ENCODE measurements at regions not wholly inside any gene's neighbourhood (a gene's known extent, or its start where the extent isn't known, plus 50 kb on each side); places are given as distances from the start of the nearest gene placed in this dataset.

GRCh38 chr1:189158155-189158554 is 1319.5 kb downstream of the BRINP3 start:
- H3K27me3 Mint-ChIP-seq, result no peaks in the 10 kb centered on the region
- CTCF ChIA-PET, result no interaction called here
- H3K27ac ChIP-seq (ENCODE audit: low read depth, low read length), result no peak overlapping the region
- no peaks in the 10 kb centered on the region for H3K4me1 Mint-ChIP-seq
- no peaks in the 10 kb centered on the region for H3K4me1 ChIP-seq (ENCODE audit: insufficient read depth, low read length)
- no peaks in the 10 kb centered on the region for H3K27me3 ChIP-seq (ENCODE audit: insufficient read depth, low read length, poor library complexity, severe bottlenecking)
- no peak overlapping the region for H3K27ac Mint-ChIP-seq
- POLR2A ChIA-PET, result no interaction called here
- H3K36me3 Mint-ChIP-seq, result no peaks in the 10 kb centered on the region
- H3K9me3 Mint-ChIP-seq, result peaks cover under 1 to 17% (median 14%) of the 10 kb centered on the region in 5 donors
- H3K36me3 ChIP-seq (ENCODE audit: insufficient read depth, low read length), result no peaks in the 10 kb centered on the region
- H3K4me3 Mint-ChIP-seq, result no peak overlapping the region
- no peaks in the 10 kb centered on the region for H3K9me3 ChIP-seq (ENCODE audit: low read length)
- H3K4me3 ChIP-seq (ENCODE audit: low read length), result no peak overlapping the region
- DNase-seq, result no peak

DNA sequence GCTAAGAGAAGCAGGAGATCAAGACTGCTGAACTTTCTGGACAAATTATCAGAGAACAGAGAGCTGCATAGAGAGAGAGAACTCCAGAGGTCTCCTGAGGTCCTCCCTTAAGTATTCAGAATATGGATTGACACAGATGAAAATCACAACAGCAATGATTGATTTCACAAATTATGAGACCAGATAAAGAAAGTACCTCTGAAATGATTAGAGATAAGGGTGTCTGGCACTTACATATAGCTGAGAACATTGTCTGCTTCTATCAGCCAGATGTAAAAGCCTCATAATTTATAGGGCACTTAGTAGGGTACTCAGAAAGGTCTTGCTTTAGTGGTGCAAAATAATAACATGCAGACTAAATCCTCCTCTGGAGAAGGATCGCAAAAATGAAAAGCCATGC is 1301.8 kb downstream of the BRINP3 start:
- H3K9me3 Mint-ChIP-seq, result peaks cover 2 to 23% (median 14%) of the 10 kb centered on the region in 5 donors
- H3K36me3 Mint-ChIP-seq, result no peaks in the 10 kb centered on the region
- no peak overlapping the region for H3K27ac Mint-ChIP-seq
- no peak overlapping the region for H3K27ac ChIP-seq (ENCODE audit: low read depth, low read length)
- ChIA-PET POLR2A (no interaction called here), CTCF (no interaction called here)
- H3K27me3 ChIP-seq (ENCODE audit: insufficient read depth, low read length, poor library complexity, severe bottlenecking), result no peaks in the 10 kb centered on the region
- no peak for DNase-seq
- H3K4me1 Mint-ChIP-seq, result no peaks in the 10 kb centered on the region
- no peaks in the 10 kb centered on the region for H3K9me3 ChIP-seq (ENCODE audit: low read length)
- H3K27me3 Mint-ChIP-seq, result no peaks in the 10 kb centered on the region
- no peaks in the 10 kb centered on the region for H3K36me3 ChIP-seq (ENCODE audit: insufficient read depth, low read length)
- H3K4me3 Mint-ChIP-seq, result no peak overlapping the region
- H3K4me3 ChIP-seq (ENCODE audit: low read length), result no peak overlapping the region
- no peaks in the 10 kb centered on the region for H3K4me1 ChIP-seq (ENCODE audit: insufficient read depth, low read length)

- peaks cover 0 to 19% (median 7%) of the 10 kb centered on the region in 5 donors for H3K9me3 Mint-ChIP-seq
- Histone ChIP-seq H3K36me3 (ENCODE audit: insufficient read depth, low read length) (no peaks in the 10 kb centered on the region), H3K4me3 (ENCODE audit: low read length) (no peak overlapping the region), H3K27me3 (ENCODE audit: insufficient read depth, low read length, poor library complexity, severe bottlenecking) (no peaks in the 10 kb centered on the region), H3K4me1 (ENCODE audit: insufficient read depth, low read length) (no peaks in the 10 kb centered on the region), H3K27ac (ENCODE audit: low read depth, low read length) (no peak overlapping the region), H3K9me3 (ENCODE audit: low read length) (no peaks in the 10 kb centered on the region)
- H3K27me3 Mint-ChIP-seq, result no peaks in the 10 kb centered on the region
- ChIA-PET CTCF (no interaction called here), POLR2A (no interaction called here)
- no peaks in the 10 kb centered on the region for H3K4me1 Mint-ChIP-seq
- H3K27ac Mint-ChIP-seq, result no peak overlapping the region
- H3K36me3 Mint-ChIP-seq, result no peaks in the 10 kb centered on the region
- no peak for DNase-seq
- no peak overlapping the region for H3K4me3 Mint-ChIP-seq
Measured at GRCh38 chr1:189180057-189180456, 1297.6 kb downstream of the BRINP3 start.

DNA sequence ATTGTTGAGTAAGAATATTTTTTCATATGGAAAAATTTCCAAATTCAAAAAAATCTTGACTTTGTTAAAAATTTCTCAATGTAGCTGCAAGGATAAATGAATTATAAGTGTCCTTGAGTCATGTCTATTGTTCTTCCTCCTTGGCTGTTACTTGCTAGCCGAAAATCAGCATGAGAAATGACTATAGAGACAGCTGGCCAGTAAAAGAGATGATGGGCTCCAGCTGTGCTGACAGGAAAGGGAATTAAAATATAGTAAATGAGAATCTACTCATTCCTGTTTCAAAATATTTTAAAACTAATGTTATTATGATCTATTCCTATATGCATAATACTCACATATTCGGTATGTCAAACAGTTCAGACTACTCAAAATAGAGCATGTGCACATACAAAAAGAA is 1292.6 kb downstream of the BRINP3 start:
- ChIA-PET POLR2A (no interaction called here), CTCF (no interaction called here)
- Mint-ChIP-seq H3K4me3 (no peak overlapping the region), H3K4me1 (no peaks in the 10 kb centered on the region), H3K9me3 (peaks cover 0 to 27% (median 5%) of the 10 kb centered on the region in 5 donors), H3K27me3 (no peaks in the 10 kb centered on the region), H3K36me3 (no peaks in the 10 kb centered on the region), H3K27ac (no peak overlapping the region)
- Histone ChIP-seq H3K9me3 (ENCODE audit: low read length) (no peaks in the 10 kb centered on the region), H3K4me1 (ENCODE audit: insufficient read depth, low read length) (no peaks in the 10 kb centered on the region), H3K4me3 (ENCODE audit: low read length) (no peak overlapping the region), H3K27ac (ENCODE audit: low read depth, low read length) (no peak overlapping the region), H3K36me3 (ENCODE audit: insufficient read depth, low read length) (no peaks in the 10 kb centered on the region), H3K27me3 (ENCODE audit: insufficient read depth, low read length, poor library complexity, severe bottlenecking) (no peaks in the 10 kb centered on the region)
- DNase-seq, result no peak

- ChIA-PET POLR2A (no interaction called here), CTCF (no interaction called here)
- no peak for DNase-seq
- Mint-ChIP-seq H3K27ac (no peak overlapping the region), H3K9me3 (peaks cover 0 to 8% (median 5%) of the 10 kb centered on the region in 5 donors), H3K4me1 (no peaks in the 10 kb centered on the region), H3K27me3 (no peaks in the 10 kb centered on the region), H3K4me3 (no peak overlapping the region), H3K36me3 (no peaks in the 10 kb centered on the region)
- H3K36me3 ChIP-seq (ENCODE audit: insufficient read depth, low read length), result no peaks in the 10 kb centered on the region
- H3K4me3 ChIP-seq (ENCODE audit: low read length), result no peak overlapping the region
- no peaks in the 10 kb centered on the region for H3K9me3 ChIP-seq (ENCODE audit: low read length)
- H3K27ac ChIP-seq (ENCODE audit: low read depth, low read length), result no peak overlapping the region
- H3K27me3 ChIP-seq (ENCODE audit: insufficient read depth, low read length, poor library complexity, severe bottlenecking), result no peaks in the 10 kb centered on the region
- H3K4me1 ChIP-seq (ENCODE audit: insufficient read depth, low read length), result no peaks in the 10 kb centered on the region
Measured at GRCh38 chr1:189192741-189193520, 1284.7 kb downstream of the BRINP3 start.

DNA sequence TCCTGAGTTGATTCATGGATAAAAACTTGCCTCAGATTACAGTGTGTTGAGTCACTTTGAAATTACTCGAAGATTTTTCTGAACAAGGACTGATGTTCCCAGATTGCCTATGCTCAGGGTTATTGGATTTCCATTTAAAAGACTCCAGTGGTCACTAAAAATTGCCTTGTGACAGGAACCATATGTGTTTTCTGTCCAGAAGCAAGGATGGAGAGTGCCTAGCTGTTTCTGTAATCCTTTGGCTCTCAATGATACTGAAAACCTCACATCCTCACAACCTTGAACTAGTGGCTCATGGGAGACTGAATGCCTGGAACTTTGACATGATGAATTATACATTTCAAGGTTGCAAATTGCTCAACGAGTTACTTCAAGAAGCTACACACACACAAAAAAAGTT is 1271.8 kb downstream of the BRINP3 start:
- DNase-seq, result no peak
- CTCF ChIA-PET, result no interaction called here
- no peak overlapping the region for H3K27ac ChIP-seq (ENCODE audit: low read depth, low read length)
- no peaks in the 10 kb centered on the region for H3K9me3 ChIP-seq (ENCODE audit: low read length)
- H3K4me1 Mint-ChIP-seq, result no peaks in the 10 kb centered on the region
- no peaks in the 10 kb centered on the region for H3K4me1 ChIP-seq (ENCODE audit: insufficient read depth, low read length)
- POLR2A ChIA-PET, result no interaction called here
- H3K27ac Mint-ChIP-seq, result no peak overlapping the region
- H3K9me3 Mint-ChIP-seq, result peaks cover 5 to 22% (median 14%) of the 10 kb centered on the region in 5 donors
- no peaks in the 10 kb centered on the region for H3K36me3 ChIP-seq (ENCODE audit: insufficient read depth, low read length)
- H3K36me3 Mint-ChIP-seq, result no peaks in the 10 kb centered on the region
- H3K4me3 Mint-ChIP-seq, result no peak overlapping the region
- no peaks in the 10 kb centered on the region for H3K27me3 ChIP-seq (ENCODE audit: insufficient read depth, low read length, poor library complexity, severe bottlenecking)
- no peak overlapping the region for H3K4me3 ChIP-seq (ENCODE audit: low read length)
- no peaks in the 10 kb centered on the region for H3K27me3 Mint-ChIP-seq

GRCh38 chr1:189206617-189207016 is 1271.0 kb downstream of the BRINP3 start:
- Mint-ChIP-seq H3K27me3 (no peaks in the 10 kb centered on the region), H3K9me3 (peaks cover 5 to 22% (median 14%) of the 10 kb centered on the region in 5 donors), H3K4me3 (no peak overlapping the region), H3K36me3 (no peaks in the 10 kb centered on the region), H3K4me1 (no peaks in the 10 kb centered on the region), H3K27ac (no peak overlapping the region)
- POLR2A ChIA-PET, result no interaction called here
- Histone ChIP-seq H3K9me3 (ENCODE audit: low read length) (no peaks in the 10 kb centered on the region), H3K27me3 (ENCODE audit: insufficient read depth, low read length, poor library complexity, severe bottlenecking) (no peaks in the 10 kb centered on the region), H3K36me3 (ENCODE audit: insufficient read depth, low read length) (no peaks in the 10 kb centered on the region), H3K27ac (ENCODE audit: low read depth, low read length) (no peak overlapping the region), H3K4me3 (ENCODE audit: low read length) (no peak overlapping the region), H3K4me1 (ENCODE audit: insufficient read depth, low read length) (no peaks in the 10 kb centered on the region)
- DNase-seq, result no peak
- CTCF ChIA-PET, result no interaction called here

GRCh38 chr1:189211742-189212141 is 1265.9 kb downstream of the BRINP3 start:
- no peaks in the 10 kb centered on the region for H3K9me3 ChIP-seq (ENCODE audit: low read length)
- no peak overlapping the region for H3K4me3 Mint-ChIP-seq
- CTCF ChIA-PET, result no interaction called here
- DNase-seq, result no peak
- H3K4me1 ChIP-seq (ENCODE audit: insufficient read depth, low read length), result no peaks in the 10 kb centered on the region
- no peak overlapping the region for H3K4me3 ChIP-seq (ENCODE audit: low read length)
- no peaks in the 10 kb centered on the region for H3K4me1 Mint-ChIP-seq
- no peak overlapping the region for H3K27ac Mint-ChIP-seq
- peaks cover 5 to 16% (median 10%) of the 10 kb centered on the region in 5 donors for H3K9me3 Mint-ChIP-seq
- no peaks in the 10 kb centered on the region for H3K36me3 ChIP-seq (ENCODE audit: insufficient read depth, low read length)
- no peaks in the 10 kb centered on the region for H3K36me3 Mint-ChIP-seq
- no peak overlapping the region for H3K27ac ChIP-seq (ENCODE audit: low read depth, low read length)
- POLR2A ChIA-PET, result no interaction called here
- no peaks in the 10 kb centered on the region for H3K27me3 ChIP-seq (ENCODE audit: insufficient read depth, low read length, poor library complexity, severe bottlenecking)
- H3K27me3 Mint-ChIP-seq, result no peaks in the 10 kb centered on the region
